H1 (cell line): ENCODE measurements at regions not wholly inside any gene's neighbourhood (a gene's known extent, or its start where the extent isn't known, plus 50 kb on each side); places are given as distances from the start of the nearest gene placed in this dataset.

Experiments
- CTCF ChIA-PET: fragments of 300-600 bp; sonication (Branson Sonifier 250); formaldehyde crosslinking; loops from one replicate; lab custom pipeline; 2021; ENCODE audit not compliant: partially characterized antibody; lab: Charles Lee
- POLR2A ChIA-PET: fragments of 300-600 bp; sonication (Branson Sonifier 250); formaldehyde crosslinking; loops from one replicate; lab custom pipeline; 2021; ENCODE audit warnings: inconsistent platforms; ENCODE audit not compliant: partially characterized antibody; lab: Charles Lee
- DNase-seq, 2 experiments: peaks; one replicate each; pipeline versions ENCODE4 v3.0.0 to v3.0.0-alpha.2; 2010 to 2022; ENCODE audit warnings: low spot score in 2 of 2, low read depth in 1 of 2, mixed read lengths in 1 of 2
- FAIRE-seq: peaks from 2 replicates; lab custom pipeline; 2011; peaks lifted over from hg19 to GRCh38; lab: Jason Lieb, UNC
- H2AFZ ChIP-seq: 2 replicates; pipeline ENCODE4 v1.8.1; 2012; ENCODE audit warnings: low read length, inconsistent platforms
- H2AK5ac ChIP-seq: 2 replicates; pipeline ENCODE4 v1.6.1; 2013; ENCODE audit warnings: low read depth, low read length
- H2BK120ac ChIP-seq: replicated peaks from 2 replicates; pipeline ENCODE3; 2013; ENCODE audit warnings: low read depth, low read length, inconsistent platforms
- H2BK12ac ChIP-seq: 2 replicates; pipeline ENCODE4 v1.6.1; 2013; ENCODE audit warnings: low read depth, low read length
- H2BK15ac ChIP-seq: 2 replicates; pipeline ENCODE4 v1.6.1; 2013; ENCODE audit warnings: low read length
- H2BK20ac ChIP-seq: 2 replicates; pipeline ENCODE4 v1.6.1; 2013; ENCODE audit warnings: low read length
- H2BK5ac ChIP-seq: 2 replicates; pipeline ENCODE4 v1.6.1; 2013; ENCODE audit warnings: low read depth, low read length
- H3K14ac ChIP-seq: 2 replicates; pipeline ENCODE4 v1.6.1; 2013; ENCODE audit warnings: inconsistent platforms; ENCODE audit not compliant: insufficient read length
- H3K18ac ChIP-seq: 2 replicates; pipeline ENCODE4 v1.6.1; 2013; ENCODE audit warnings: low read length; ENCODE audit errors: extremely low read depth
- H3K23ac ChIP-seq: 2 replicates; pipeline ENCODE4 v1.6.1; 2013; ENCODE audit warnings: inconsistent platforms; ENCODE audit not compliant: insufficient read length
- H3K23me2 ChIP-seq: 2 replicates; pipeline ENCODE4 v1.6.1; 2013; ENCODE audit warnings: low read depth, low read length
- H3K27ac ChIP-seq: 2 replicates; pipeline ENCODE4 v1.6.1; 2011; ENCODE audit warnings: low read depth, low read length, inconsistent platforms
- H3K27me3 ChIP-seq, 4 experiments: replicated peaks in 1 of 4; 1 replicate in 1 of 4; 2 replicates in 3 of 4; pipeline versions ENCODE4 v1.6.1 to v1.8.1; 2011 to 2013; ENCODE audit warnings: low read length in 3 of 4, mild to moderate bottlenecking in 3 of 4, inconsistent platforms in 2 of 4, mixed read lengths in 2 of 4, moderate library complexity in 1 of 4; ENCODE audit not compliant: control insufficient read depth in 3 of 4, insufficient read depth in 3 of 4; ENCODE audit errors: extremely low read depth in 1 of 4
- H3K36me3 ChIP-seq, 4 experiments: 2 replicates each; pipeline versions ENCODE4 v1.6.1 to v1.8.1; 2011 to 2013; ENCODE audit warnings: mild to moderate bottlenecking in 4 of 4, low read length in 3 of 4, moderate library complexity in 2 of 4, control low read depth in 1 of 4, inconsistent platforms in 1 of 4; ENCODE audit not compliant: insufficient read depth in 4 of 4, control insufficient read depth in 2 of 4
- H3K4ac ChIP-seq: replicated peaks from 2 replicates; pipeline ENCODE3; 2013; ENCODE audit warnings: low read length, low read depth, mixed read lengths, inconsistent platforms; ENCODE audit not compliant: insufficient read length
- H3K4me1 ChIP-seq, 4 experiments: replicated peaks in 1 of 4; 1 replicate in 1 of 4; 2 replicates in 3 of 4; pipeline versions ENCODE4 v1.6.1 to v1.8.1; 2011 to 2013; ENCODE audit warnings: low read length in 3 of 4, inconsistent platforms in 2 of 4, mixed read lengths in 1 of 4; ENCODE audit not compliant: insufficient read depth in 4 of 4, control insufficient read depth in 3 of 4
- H3K4me2 ChIP-seq, 2 experiments: 2 replicates each; pipeline versions ENCODE4 v1.6.1 to v1.8.1; 2011 to 2013; ENCODE audit warnings: low read depth in 2 of 2, low read length in 2 of 2, control low read depth in 1 of 2, inconsistent platforms in 1 of 2, mild to moderate bottlenecking in 1 of 2; ENCODE audit not compliant: insufficient read depth in 1 of 2
- H3K4me3 ChIP-seq, 4 experiments: fragments of 200-600, 300-600 bp in 1 of 4; sonication (generic), shearing (Covaris generic), sonication (Bioruptor Twin) in 1 of 4; 2 replicates each; pipeline versions ENCODE4 v1.5.1 to v1.8.1; 2011 to 2016; ENCODE audit warnings: low read length in 4 of 4, low read depth in 3 of 4, control low read depth in 2 of 4, inconsistent platforms in 2 of 4, mild to moderate bottlenecking in 2 of 4, mixed read lengths in 1 of 4, moderate library complexity in 1 of 4; ENCODE audit not compliant: insufficient read depth in 2 of 4; ENCODE audit errors: extremely low read depth in 1 of 4
- H3K56ac ChIP-seq: replicated peaks from 2 replicates; pipeline ENCODE3; 2013; ENCODE audit warnings: low read depth, mild to moderate bottlenecking, mixed read lengths, low read length, inconsistent platforms; ENCODE audit not compliant: insufficient read length
- H3K79me1 ChIP-seq: 2 replicates; pipeline ENCODE4 v1.6.1; 2013; ENCODE audit warnings: low read depth, low read length, control low read depth
- H3K79me2 ChIP-seq, 2 experiments: 2 replicates each; pipeline versions ENCODE4 v1.6.1 to v1.8.1; 2012 to 2013; ENCODE audit warnings: low read length in 2 of 2, mild to moderate bottlenecking in 2 of 2, inconsistent platforms in 1 of 2; ENCODE audit not compliant: insufficient read depth in 2 of 2, control insufficient read depth in 1 of 2
- H3K9ac ChIP-seq, 4 experiments: replicated peaks in 1 of 4; 1 replicate in 1 of 4; 2 replicates in 3 of 4; pipeline versions ENCODE4 v1.6.1 to v1.8.1; 2011 to 2013; ENCODE audit warnings: low read depth in 3 of 4, low read length in 3 of 4, control low read depth in 2 of 4, mild to moderate bottlenecking in 2 of 4, moderate library complexity in 2 of 4, inconsistent platforms in 1 of 4; ENCODE audit errors: extremely low read depth in 1 of 4
- H3K9me3 ChIP-seq, 2 experiments: 2 replicates each; pipeline versions ENCODE4 v1.6.1 to v1.8.1; 2012 to 2013; ENCODE audit warnings: mild to moderate bottlenecking in 2 of 2, moderate library complexity in 2 of 2, control low read depth in 1 of 2, inconsistent platforms in 1 of 2, low read depth in 1 of 2, low read length in 1 of 2, mixed read lengths in 1 of 2; ENCODE audit not compliant: insufficient read depth in 2 of 2
- H4K20me1 ChIP-seq, 2 experiments: replicated peaks in 1 of 2; 2 replicates each; pipeline versions ENCODE3 to v1.8.1; 2011 to 2013; ENCODE audit warnings: inconsistent platforms in 2 of 2, low read length in 2 of 2, mild to moderate bottlenecking in 1 of 2; ENCODE audit not compliant: insufficient read depth in 2 of 2, control insufficient read depth in 1 of 2
- H4K5ac ChIP-seq: 2 replicates; pipeline ENCODE4 v1.6.1; 2013; ENCODE audit warnings: low read length, low read depth, mixed read lengths, inconsistent platforms; ENCODE audit not compliant: insufficient read length
- H4K8ac ChIP-seq: 2 replicates; pipeline ENCODE4 v1.8.0; 2013; ENCODE audit warnings: mild to moderate bottlenecking, moderate library complexity, low read length, inconsistent platforms; ENCODE audit not compliant: insufficient read depth; ENCODE audit errors: extremely low read depth
- H4K91ac ChIP-seq: replicated peaks from 2 replicates; pipeline ENCODE3; 2013; ENCODE audit warnings: low read length, mixed read lengths, inconsistent platforms; ENCODE audit not compliant: insufficient read length
- BRCA1 ChIP-seq: IDR thresholded peaks from 2 replicates; pipeline ENCODE4 v1.6.1; 2012; ENCODE audit warnings: low read depth, low read length, improper control_type of control experiment
- CHD2 ChIP-seq: IDR thresholded peaks from 2 replicates; pipeline ENCODE4 v1.6.1; 2012; ENCODE audit warnings: low read length, improper control_type of control experiment
- CTCF ChIP-seq, 3 experiments: IDR thresholded peaks; 1 replicate in 2 of 3; 2 replicates in 1 of 3; pipeline versions ENCODE4 v1.5.1 to v1.6.1; 2011; ENCODE audit warnings: low read length in 3 of 3, mild to moderate bottlenecking in 3 of 3, inconsistent platforms in 2 of 3, low read depth in 1 of 3, moderate library complexity in 1 of 3; ENCODE audit not compliant: insufficient read depth in 1 of 3; ENCODE audit errors: control extremely low read depth in 1 of 3
- GABPA ChIP-seq: IDR thresholded peaks from 2 replicates; pipeline ENCODE4 v1.6.1; 2011; ENCODE audit warnings: mild to moderate bottlenecking, low read length, moderate library complexity, borderline replicate concordance; ENCODE audit not compliant: insufficient read depth
- KDM4A ChIP-seq: IDR thresholded peaks from one replicate; pipeline ENCODE4 v1.7.1; 2012; ENCODE audit warnings: low read depth, mild to moderate bottlenecking, moderate library complexity, low read length, inconsistent platforms; ENCODE audit not compliant: severe bottlenecking
- RAD21 ChIP-seq, 2 experiments: IDR thresholded peaks in 1 of 2; conservative IDR thresholded peaks in 1 of 2; 2 replicates each; pipeline ENCODE4 v1.6.1; 2011; ENCODE audit warnings: low read depth in 2 of 2, low read length in 2 of 2, improper control_type of control experiment in 1 of 2, inconsistent platforms in 1 of 2, mild to moderate bottlenecking in 1 of 2, moderate library complexity in 1 of 2
- SIN3A ChIP-seq, 2 experiments: IDR thresholded peaks in 1 of 2; conservative IDR thresholded peaks in 1 of 2; 2 replicates each; pipeline ENCODE4 v1.6.1; 2011 to 2012; ENCODE audit warnings: low read length in 2 of 2, improper control_type of control experiment in 1 of 2, low read depth in 1 of 2, mild to moderate bottlenecking in 1 of 2
- SP2 ChIP-seq: IDR thresholded peaks from 2 replicates; pipeline ENCODE4 v1.6.1; 2012; ENCODE audit warnings: mild to moderate bottlenecking, low read length, inconsistent platforms
- WGBS, 2 experiments: shearing (Covaris generic) in 1 of 2; methylation state at CpG; one replicate each; pipeline versions ENCODE4 v1.1.6 to v1.1.7; 2013 to 2015; ENCODE audit warnings: low lambda C conversion rate in 2 of 2, mixed read lengths in 2 of 2, inconsistent platforms in 1 of 2, low coverage in 1 of 2, missing lambda C conversion rate in 1 of 2; ENCODE audit not compliant: insufficient replicate concordance in 2 of 2, insufficient coverage in 1 of 2, insufficient read length in 1 of 2; ENCODE audit errors: extremely low coverage in 1 of 2, missing lambda C conversion rate in 1 of 2; 5-methylcytosine and 5-hydroxymethylcytosine counted together

- no peak overlapping the region; the same call in 1 of the 2 replicates for H3K18ac ChIP-seq
- peak overlapping the region; percentile 68; the same call in 1 of the 2 replicates for H4K8ac ChIP-seq
- TF ChIP-seq SIN3A (conservative IDR thresholded peaks at IDR 0.05 in 1 of 2, IDR thresholded peaks at IDR 0.05 in 1 of 2; ENCODE audit: low read depth in 1 of 2, low read length in 2 of 2) (no peak), RAD21 (IDR thresholded peaks at IDR 0.05 in 1 of 2, conservative IDR thresholded peaks at IDR 0.05 in 1 of 2; ENCODE audit: low read depth in 2 of 2, low read length in 2 of 2) (peak in 1 of 2 experiments; percentile 12; a peak in 1 of 4 replicates), SP2 (no peak), BRCA1 (no peak), GABPA (no peak), KDM4A (no peak), CTCF (IDR thresholded peaks at IDR 0.05; ENCODE audit: control extremely low read depth in 1 of 3, insufficient read depth in 1 of 3, low read depth in 1 of 3, low read length in 3 of 3) (peak in 1 of 3 experiments; percentile 28; a peak in 1 of 4 replicates), CHD2 (no peak)
- no peaks in the 10 kb centered on the region for H3K79me2 ChIP-seq
- H2AFZ ChIP-seq: peak overlapping the region; percentile 99
- no peak overlapping the region; a peak in 1 of 4 replicates for H3K4me2 ChIP-seq
- ChIA-PET CTCF (interaction anchor here (0.7 to 1.9 kb wide), 7 partner anchors 8 to 45 kb away, joined by 3 to 7 read pairs (median 3); no protein-coding TSS in a partner anchor), POLR2A (no interaction called here)
- H4K91ac ChIP-seq: peak overlapping the region; percentile 65
- no peak overlapping the region for H2BK20ac ChIP-seq
- H2BK120ac ChIP-seq: no peak overlapping the region
- no peaks in the 10 kb centered on the region for H3K27me3 ChIP-seq
- 88% methylated on average over 6 of the region's 6 CpGs; no CpG with 5 or more reads in 1 of the 2 experiments for WGBS, 2 experiments
- no peak overlapping the region for H3K9ac ChIP-seq
- H4K5ac ChIP-seq: peak overlapping the region; percentile 60
- H3K4me3 ChIP-seq: no peak overlapping the region
- H2BK15ac ChIP-seq: no peak overlapping the region
- H3K79me1 ChIP-seq: no peaks in the 10 kb centered on the region
- H3K36me3 ChIP-seq: no peaks in the 10 kb centered on the region
- H3K23ac ChIP-seq: no peak overlapping the region
- no peaks in the 10 kb centered on the region; the same call in 1 of the 2 replicates for H3K23me2 ChIP-seq
- no peak for FAIRE-seq
- H3K27ac ChIP-seq: no peak overlapping the region
- no peak overlapping the region for H2BK5ac ChIP-seq
- DNase-seq: peak in 1 of 2 experiments; percentile 17
- H3K56ac ChIP-seq: no peak overlapping the region
- H3K4me1 ChIP-seq: peaks cover 0 to 8% (median 0%) of the 10 kb centered on the region in 4 experiments; a peak in 1 of 7 replicates
- H3K4ac ChIP-seq: no peak overlapping the region
- H2AK5ac ChIP-seq: no peak overlapping the region; the same call in 1 of the 2 replicates
- no peaks in the 10 kb centered on the region for H4K20me1 ChIP-seq
- H2BK12ac ChIP-seq: 0 out of 2 replicates have a peak overlapping the region, but pooled peaks have one; percentile 39
- no peaks in the 10 kb centered on the region for H3K9me3 ChIP-seq
- no peak overlapping the region for H3K14ac ChIP-seq
Measured at GRCh38 chr4:63589796-63590195, 819.5 kb downstream of the TECRL start.
